ENCODE measurements at regions not wholly inside any gene's neighbourhood (a gene's known extent, or its start where the extent isn't known, plus 50 kb on each side); places are given as distances from the start of the nearest gene placed in this dataset.

DNA sequence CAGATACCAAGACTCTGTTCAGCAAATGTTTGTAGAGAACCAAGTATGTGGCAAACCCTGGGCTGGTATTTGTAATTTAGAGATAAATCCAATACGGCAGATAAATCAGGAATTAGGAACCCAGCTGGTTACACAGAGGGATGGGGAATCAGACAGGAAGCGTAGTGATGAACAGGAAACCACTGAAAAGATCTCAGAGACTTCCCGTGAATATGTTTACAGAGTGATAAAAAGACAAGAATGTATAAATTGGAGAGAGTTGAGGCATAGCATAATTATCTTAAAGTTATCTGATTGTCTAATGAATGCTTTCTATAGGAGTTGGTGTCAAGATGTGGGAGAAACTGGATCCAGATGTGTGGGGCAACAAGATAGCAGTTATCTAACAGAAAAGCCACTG, 246.6 kb upstream of the SMARCA2 start:
- TF ChIP-seq CREB1 (CRISPR knock-in tag; IDR thresholded peaks at IDR 0.05; ENCODE audit: low read depth), result no peak
- TF ChIP-seq, protein P1, sequence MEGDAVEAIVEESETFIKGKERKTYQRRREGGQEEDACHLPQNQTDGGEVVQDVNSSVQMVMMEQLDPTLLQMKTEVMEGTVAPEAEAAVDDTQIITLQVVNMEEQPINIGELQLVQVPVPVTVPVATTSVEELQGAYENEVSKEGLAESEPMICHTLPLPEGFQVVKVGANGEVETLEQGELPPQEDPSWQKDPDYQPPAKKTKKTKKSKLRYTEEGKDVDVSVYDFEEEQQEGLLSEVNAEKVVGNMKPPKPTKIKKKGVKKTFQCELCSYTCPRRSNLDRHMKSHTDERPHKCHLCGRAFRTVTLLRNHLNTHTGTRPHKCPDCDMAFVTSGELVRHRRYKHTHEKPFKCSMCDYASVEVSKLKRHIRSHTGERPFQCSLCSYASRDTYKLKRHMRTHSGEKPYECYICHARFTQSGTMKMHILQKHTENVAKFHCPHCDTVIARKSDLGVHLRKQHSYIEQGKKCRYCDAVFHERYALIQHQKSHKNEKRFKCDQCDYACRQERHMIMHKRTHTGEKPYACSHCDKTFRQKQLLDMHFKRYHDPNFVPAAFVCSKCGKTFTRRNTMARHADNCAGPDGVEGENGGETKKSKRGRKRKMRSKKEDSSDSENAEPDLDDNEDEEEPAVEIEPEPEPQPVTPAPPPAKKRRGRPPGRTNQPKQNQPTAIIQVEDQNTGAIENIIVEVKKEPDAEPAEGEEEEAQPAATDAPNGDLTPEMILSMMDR (conservative IDR thresholded peaks at IDR 0.05; ENCODE audit: low read depth in 2 of 2), result no peak
- TF ChIP-seq EZH2phosphoT487 (IDR thresholded peaks at IDR 0.05; ENCODE audit: unreplicated experiment), result no peak
- no peak for TF ChIP-seq NANOG (IDR thresholded peaks at IDR 0.05; ENCODE audit: borderline replicate concordance)

All from GM23338 (cell line).